ENCODE measurements at regions not wholly inside any gene's neighbourhood (a gene's known extent, or its start where the extent isn't known, plus 50 kb on each side); places are given as distances from the start of the nearest gene placed in this dataset.
A peak's percentile ranks its signal among the peaks of the same experiment; 100 is the strongest.

DNA sequence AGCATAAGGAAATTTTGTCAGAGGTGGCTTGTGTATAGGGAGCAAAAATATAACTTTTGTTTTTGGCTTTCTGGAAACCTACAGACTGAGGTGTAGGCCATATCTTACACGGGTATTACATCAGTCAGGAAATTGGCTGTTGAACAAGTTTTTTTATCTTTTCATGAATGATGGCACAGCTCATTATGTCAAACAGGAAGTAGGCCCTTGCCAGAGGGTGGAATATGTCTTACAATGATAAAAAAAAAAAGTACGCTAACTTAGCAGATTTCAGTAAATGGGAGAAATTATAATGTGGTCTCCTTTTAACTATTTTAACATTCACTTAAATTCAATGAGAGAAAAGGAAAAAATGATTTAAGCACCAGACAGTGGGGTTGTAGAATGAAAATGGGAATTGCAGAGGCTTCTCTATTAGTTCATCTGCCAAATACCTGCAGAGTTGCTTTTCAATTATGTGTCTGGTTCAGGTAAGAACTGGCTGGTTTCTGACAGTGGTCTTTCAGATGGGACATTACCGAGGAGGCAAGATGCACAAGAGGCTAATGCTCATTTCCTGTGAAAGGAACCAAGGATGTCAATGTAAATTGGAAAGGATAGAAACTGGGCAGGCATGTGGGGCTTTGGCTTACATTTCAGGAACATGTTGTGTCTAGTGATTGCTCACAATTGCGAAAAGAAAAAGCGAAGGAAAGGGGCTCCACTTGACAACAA, 169.9 kb downstream of the NNT start:
- Histone ChIP-seq H3K4me3 (no peak overlapping the region), H3K36me3 (ENCODE audit: low read depth) (no peaks in the 10 kb centered on the region), H2AFZ (peak overlapping the region; percentile 22), H3K27ac (peak overlapping the region; percentile 45), H3K79me2 (ENCODE audit: low read depth) (no peaks in the 10 kb centered on the region), H4K20me1 (ENCODE audit: insufficient read depth) (no peaks in the 10 kb centered on the region), H3K9me3 (ENCODE audit: insufficient read depth, low read depth) (no peaks in the 10 kb centered on the region), H3K4me1 (replicated peaks; ENCODE audit: insufficient read depth) (peaks cover 15% of the 10 kb centered on the region), H3K4me2 (no peak overlapping the region), H3F3A (ENCODE audit: insufficient read depth, low read depth) (no peaks in the 10 kb centered on the region; the same call in 1 of the 2 replicates), H3K27me3 (ENCODE audit: insufficient read depth, low read depth) (no peaks in the 10 kb centered on the region), H3K9me2 (ENCODE audit: insufficient read depth) (no peaks in the 10 kb centered on the region; the same call in 1 of the 2 replicates)
- CTCF ChIA-PET = interaction anchor here (0.6 to 0.7 kb wide), 2 partner anchors 46 kb away, joined by 3 read pairs; no protein-coding TSS in a partner anchor
- no peak for DNase-seq
- TF ChIP-seq, protein P1, sequence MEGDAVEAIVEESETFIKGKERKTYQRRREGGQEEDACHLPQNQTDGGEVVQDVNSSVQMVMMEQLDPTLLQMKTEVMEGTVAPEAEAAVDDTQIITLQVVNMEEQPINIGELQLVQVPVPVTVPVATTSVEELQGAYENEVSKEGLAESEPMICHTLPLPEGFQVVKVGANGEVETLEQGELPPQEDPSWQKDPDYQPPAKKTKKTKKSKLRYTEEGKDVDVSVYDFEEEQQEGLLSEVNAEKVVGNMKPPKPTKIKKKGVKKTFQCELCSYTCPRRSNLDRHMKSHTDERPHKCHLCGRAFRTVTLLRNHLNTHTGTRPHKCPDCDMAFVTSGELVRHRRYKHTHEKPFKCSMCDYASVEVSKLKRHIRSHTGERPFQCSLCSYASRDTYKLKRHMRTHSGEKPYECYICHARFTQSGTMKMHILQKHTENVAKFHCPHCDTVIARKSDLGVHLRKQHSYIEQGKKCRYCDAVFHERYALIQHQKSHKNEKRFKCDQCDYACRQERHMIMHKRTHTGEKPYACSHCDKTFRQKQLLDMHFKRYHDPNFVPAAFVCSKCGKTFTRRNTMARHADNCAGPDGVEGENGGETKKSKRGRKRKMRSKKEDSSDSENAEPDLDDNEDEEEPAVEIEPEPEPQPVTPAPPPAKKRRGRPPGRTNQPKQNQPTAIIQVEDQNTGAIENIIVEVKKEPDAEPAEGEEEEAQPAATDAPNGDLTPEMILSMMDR (conservative IDR thresholded peaks at IDR 0.05) = no peak
- no peak for TF ChIP-seq EZH2 (IDR thresholded peaks at IDR 0.05; ENCODE audit: low read depth)
- POLR2A ChIA-PET (ENCODE audit: unreplicated experiment) = interaction anchor here (0.6 kb wide), 1 partner anchor 708 kb away, joined by 4 read pairs; no protein-coding TSS in a partner anchor
- BruUV-seq (replicated peaks) = no TSS peak
- intact Hi-C loops (cut with micrococcal nuclease; ENCODE audit: unreplicated experiment) = loop anchor here (2.0 to 5.0 kb wide), 2 partner anchors 461 to 1036 kb away; partner anchors contain the start of genes HMGCS1 and MRPS30

DNA sequence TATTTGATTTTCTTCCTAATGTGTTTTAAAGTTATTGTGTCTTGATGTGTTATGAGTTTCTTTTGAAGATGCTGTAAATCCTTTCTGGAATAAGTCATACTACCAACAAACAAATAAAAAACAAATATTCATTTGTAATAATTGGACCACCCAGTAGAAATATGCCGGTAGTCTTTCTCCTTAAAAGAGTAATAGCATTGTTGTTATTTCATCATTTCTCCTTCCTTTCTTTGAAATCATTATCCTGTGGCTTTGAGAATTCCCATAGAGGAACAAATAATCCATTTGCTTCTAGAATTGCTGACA, 169.4 kb downstream of the NNT start:
- ChIA-PET POLR2A (ENCODE audit: unreplicated experiment) (no interaction called here), CTCF (interaction anchor here (0.7 kb wide), 1 partner anchor 47 kb away, joined by 3 read pairs; no protein-coding TSS in a partner anchor)
- Histone ChIP-seq H3F3A (ENCODE audit: insufficient read depth, low read depth) (no peaks in the 10 kb centered on the region; the same call in 1 of the 2 replicates), H3K9me2 (ENCODE audit: insufficient read depth) (no peaks in the 10 kb centered on the region; the same call in 1 of the 2 replicates), H2AFZ (peak overlapping the region; percentile 22), H3K4me2 (no peak overlapping the region), H3K36me3 (ENCODE audit: low read depth) (no peaks in the 10 kb centered on the region), H3K9me3 (ENCODE audit: insufficient read depth, low read depth) (no peaks in the 10 kb centered on the region), H3K27me3 (ENCODE audit: insufficient read depth, low read depth) (no peaks in the 10 kb centered on the region), H3K79me2 (ENCODE audit: low read depth) (no peaks in the 10 kb centered on the region), H3K27ac (peak overlapping the region; percentile 45), H4K20me1 (ENCODE audit: insufficient read depth) (no peaks in the 10 kb centered on the region), H3K4me3 (no peak overlapping the region), H3K4me1 (replicated peaks; ENCODE audit: insufficient read depth) (peaks cover 15% of the 10 kb centered on the region)
- no peak for DNase-seq
- TF ChIP-seq, protein P1 (conservative IDR thresholded peaks at IDR 0.05) = no peak
- no peak for TF ChIP-seq EZH2 (IDR thresholded peaks at IDR 0.05; ENCODE audit: low read depth)
- BruUV-seq (replicated peaks) = no TSS peak
- intact Hi-C loops (cut with micrococcal nuclease; ENCODE audit: unreplicated experiment) = loop anchor here (2.0 to 5.0 kb wide), 2 partner anchors 460 to 1036 kb away; partner anchors contain the start of genes HMGCS1 and MRPS30

DNA sequence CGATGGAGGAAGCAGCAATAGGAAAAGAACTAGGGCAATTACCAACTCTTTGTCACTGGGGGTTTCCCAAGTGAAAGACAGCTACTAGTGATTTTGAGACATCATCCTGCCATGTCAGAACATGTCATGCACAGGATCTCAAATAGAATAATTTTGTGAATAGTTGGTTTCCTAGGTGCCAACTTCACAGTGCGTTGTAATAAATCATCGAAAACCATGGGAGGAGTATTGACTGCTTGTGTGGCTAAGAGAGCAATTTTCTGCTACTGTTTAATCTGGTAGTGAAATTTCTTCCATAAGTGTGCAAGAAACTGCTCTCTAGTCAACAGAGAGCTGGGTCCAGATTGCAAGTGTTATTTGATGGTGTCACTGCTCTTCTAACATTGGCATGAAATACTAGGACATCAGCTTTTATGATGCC, 168.6 kb downstream of the NNT start:
- Histone ChIP-seq H2AFZ (no peak overlapping the region), H3K36me3 (ENCODE audit: low read depth) (no peaks in the 10 kb centered on the region), H3K9me2 (ENCODE audit: insufficient read depth) (no peaks in the 10 kb centered on the region; the same call in 1 of the 2 replicates), H4K20me1 (ENCODE audit: insufficient read depth) (no peaks in the 10 kb centered on the region), H3K27me3 (ENCODE audit: insufficient read depth, low read depth) (no peaks in the 10 kb centered on the region), H3K79me2 (ENCODE audit: low read depth) (no peaks in the 10 kb centered on the region), H3K27ac (no peak overlapping the region), H3K4me3 (no peak overlapping the region), H3K9me3 (ENCODE audit: insufficient read depth, low read depth) (no peaks in the 10 kb centered on the region), H3K4me1 (replicated peaks; ENCODE audit: insufficient read depth) (peaks cover 15% of the 10 kb centered on the region), H3F3A (ENCODE audit: insufficient read depth, low read depth) (no peaks in the 10 kb centered on the region; the same call in 1 of the 2 replicates), H3K4me2 (no peak overlapping the region)
- POLR2A ChIA-PET (ENCODE audit: unreplicated experiment) = no interaction called here
- BruUV-seq (replicated peaks) = no TSS peak
- no peak for TF ChIP-seq EZH2 (IDR thresholded peaks at IDR 0.05; ENCODE audit: low read depth)
- TF ChIP-seq, protein P1 (conservative IDR thresholded peaks at IDR 0.05) = no peak
- DNase-seq = no peak
- CTCF ChIA-PET = no interaction called here
- intact Hi-C loops (cut with micrococcal nuclease; ENCODE audit: unreplicated experiment) = loop anchor here (2.0 to 5.0 kb wide), 2 partner anchors 459 to 1037 kb away; partner anchors contain the start of genes HMGCS1 and MRPS30

Measured in PC-9 (cell line).